Inflammatory macrophage treated with lipopolysaccharide for 1 hour (primary cell): ENCODE measurements at regions not wholly inside any gene's neighbourhood (a gene's known extent, or its start where the extent isn't known, plus 50 kb on each side); places are given as distances from the start of the nearest gene placed in this dataset.

Experiments used
- DNase-seq, 2 donors: peaks; one replicate each; pipeline ENCODE4 v3.0.0-alpha.2; 2020 to 2022

DNA sequence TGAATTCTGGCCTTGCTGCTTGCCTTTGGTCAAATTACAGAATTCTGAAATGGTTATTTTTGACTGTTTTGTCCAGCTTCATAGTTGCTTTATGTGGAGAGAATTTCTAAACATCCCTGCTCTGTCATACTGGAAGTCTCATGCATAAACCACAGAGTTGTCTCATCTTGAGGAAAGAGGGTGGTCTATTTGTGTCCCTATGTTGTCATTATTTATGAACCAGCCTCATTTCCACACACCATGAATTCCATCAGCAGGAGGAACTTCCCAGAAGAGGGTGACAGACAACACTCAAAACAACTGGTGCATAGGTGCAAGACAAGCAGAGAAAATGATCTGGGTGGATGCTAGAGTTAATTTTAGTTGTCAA, 525.8 kb upstream of the GOT2 start:
- DNase-seq = peak; percentile 83 to 95

DNA sequence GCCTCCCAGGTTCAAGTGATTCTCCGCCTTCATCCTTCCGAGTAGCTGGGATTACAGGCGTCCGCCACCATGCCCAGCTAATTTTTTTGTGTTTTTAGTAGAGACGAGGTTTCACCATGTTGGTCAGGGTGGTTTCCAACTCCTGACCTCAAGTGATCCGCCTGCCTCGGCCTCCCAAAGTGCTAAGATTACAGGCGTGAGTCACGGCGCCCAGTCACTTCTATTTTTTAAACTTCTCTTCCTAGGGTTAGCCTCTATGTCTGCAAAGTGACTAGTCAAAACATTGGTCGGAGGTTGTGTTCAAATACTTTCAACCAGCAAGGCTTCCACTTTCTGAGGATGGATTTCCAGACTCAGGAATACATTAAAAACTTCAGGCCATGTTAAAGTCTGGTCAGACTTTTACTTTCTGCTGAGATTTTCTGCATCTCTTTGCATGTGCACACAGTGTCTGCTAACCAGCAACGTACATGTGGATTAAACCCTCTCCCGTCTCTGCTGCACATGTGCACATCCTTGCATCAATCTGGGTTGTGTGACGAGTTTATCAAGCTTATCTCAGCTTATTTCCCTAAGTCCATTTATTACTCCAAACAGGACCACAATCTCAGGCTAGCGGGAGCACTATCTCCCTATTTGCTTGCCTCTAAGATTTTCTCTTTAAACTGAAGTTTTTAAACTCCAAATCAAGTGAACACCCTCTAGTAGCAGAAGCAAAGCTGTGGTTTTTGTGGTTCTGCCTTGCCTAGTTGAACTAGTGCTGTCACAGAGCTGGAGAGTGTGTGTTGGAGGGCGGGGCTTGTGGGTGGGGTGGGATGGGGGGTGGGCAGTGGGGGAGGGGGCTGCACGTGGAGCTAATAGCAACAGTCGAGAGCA, 525.2 kb upstream of the GOT2 start:
- peak; percentile 69 to 82 for DNase-seq

DNA sequence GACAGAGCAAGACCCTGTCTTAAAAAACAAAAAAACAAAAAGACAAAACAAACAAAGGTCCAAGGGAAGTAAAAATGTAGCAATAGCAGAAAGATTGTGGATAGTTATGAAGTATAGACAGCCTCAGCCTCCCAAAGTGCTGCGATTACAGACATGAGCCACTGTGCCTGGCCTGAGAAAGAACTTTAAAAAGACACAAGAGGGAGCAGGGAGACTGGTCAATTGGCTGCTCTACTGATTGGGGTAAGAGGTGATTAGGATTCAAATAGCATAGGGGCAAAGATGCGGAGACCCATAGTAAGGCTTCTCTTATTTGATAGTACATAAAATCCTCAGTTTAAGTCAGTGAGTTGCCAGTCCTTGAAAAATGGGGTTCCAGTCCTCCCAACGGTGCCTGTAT, 518.2 kb upstream of the GOT2 start:
- DNase-seq = no peak

DNA sequence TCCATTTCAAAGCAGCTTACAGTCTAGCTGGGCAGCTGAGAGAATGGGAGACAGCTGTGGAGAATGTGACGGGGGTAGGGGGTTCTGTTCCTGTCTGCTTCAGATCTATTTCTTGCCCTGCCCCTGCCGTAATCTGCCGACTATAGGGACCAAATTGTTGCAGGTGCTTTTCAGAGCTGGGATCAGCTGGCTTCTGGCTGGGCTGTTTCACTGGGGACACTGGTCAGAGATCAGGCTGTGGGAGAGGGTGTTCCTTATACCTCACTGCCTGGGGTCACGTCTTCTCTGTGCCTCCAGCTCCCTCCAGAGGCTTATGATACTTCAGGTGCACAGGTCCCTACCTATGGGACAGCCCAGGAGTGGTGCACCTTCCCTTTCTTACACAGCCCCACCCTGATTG, 514.9 kb upstream of the GOT2 start:
- no peak for DNase-seq

DNA sequence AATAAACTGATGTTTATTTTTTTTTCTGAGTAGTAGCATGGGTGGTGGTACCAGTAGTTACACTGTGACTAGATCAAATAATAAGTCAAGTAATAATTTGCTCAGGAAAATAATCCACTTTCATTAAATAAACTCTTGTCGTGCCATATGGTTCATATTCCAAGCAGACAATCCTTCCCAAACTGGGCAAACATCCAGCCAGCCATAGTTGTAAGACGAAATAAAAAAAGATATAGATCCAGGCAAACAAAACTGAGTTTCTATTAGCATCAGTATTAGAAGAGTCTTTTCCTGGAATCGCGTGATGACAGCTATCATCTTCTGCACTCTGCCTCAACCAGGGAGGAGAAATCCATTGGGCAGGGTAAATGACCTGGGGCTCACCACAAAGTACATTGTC, 508.4 kb upstream of the GOT2 start:
- DNase-seq = no peak

DNA sequence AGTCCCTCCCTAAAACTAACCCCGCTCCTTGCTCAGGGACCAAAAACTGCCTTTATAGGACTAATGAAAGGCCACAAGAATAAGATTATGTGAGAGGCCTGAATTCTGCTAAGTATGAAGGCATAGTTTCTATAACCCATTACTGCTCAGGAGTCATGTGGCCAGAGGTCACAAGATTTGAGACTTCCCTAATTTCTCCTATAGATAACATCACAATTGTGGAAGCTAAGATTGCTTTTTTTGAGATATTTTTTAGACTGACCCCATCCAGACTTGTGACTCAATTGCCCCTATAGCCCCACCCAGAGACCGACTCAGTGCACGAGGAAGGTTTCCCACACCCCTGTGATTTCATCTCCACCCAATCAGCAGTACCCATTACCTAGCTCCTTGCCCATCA, 504.1 kb upstream of the GOT2 start:
- peak; percentile 14 to 49 for DNase-seq

DNA sequence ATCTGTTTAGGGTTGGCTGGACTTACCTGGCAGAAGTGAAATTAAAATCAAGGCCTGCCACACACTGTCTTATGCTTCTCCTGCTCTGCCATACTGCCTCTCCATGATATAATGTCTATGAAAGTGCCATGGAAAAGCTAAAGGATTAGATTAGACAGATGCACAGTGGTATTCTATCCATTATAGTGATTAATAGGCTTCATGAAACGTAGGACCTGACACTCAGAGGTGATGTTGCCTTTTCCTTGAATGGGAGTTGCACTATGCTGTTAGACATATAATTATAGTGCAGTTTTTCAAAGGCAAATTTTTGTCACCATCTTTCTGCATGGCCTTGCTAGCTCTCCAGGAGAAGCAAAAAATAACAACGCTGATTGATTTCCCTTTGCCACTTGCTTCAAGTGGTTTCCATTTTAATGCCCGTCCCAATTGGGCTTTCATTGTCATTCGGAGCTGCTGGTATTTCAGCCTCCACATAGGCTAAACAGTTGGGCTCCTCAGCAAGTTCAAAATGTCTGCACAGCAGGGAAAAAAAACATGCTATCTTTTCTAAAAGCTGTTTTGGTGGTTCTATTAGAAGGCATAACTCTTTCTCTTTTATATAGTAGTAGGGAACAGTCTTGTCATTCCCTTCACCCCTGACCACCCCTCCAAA, 502.8 kb upstream of the GOT2 start:
- DNase-seq = no peak

DNA sequence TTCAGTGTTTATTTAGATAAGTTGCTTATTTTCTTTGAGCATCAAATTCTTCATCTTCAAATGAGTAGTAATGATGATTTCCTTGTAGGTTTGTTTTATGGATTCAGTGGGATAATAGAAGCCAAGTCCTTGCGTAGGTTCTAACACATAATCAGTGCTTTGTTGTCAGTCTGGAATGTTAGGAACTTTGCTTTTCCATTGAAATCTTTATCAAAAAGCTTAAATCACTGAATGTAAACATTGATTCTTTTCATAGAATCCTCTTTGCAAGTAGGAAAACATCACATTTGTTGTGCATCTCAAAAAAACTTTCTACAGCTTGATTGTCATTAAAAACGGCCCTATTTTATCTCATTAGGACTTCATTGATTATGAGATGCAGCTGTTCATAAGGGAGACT, 490.3 kb upstream of the GOT2 start:
- no peak for DNase-seq

DNA sequence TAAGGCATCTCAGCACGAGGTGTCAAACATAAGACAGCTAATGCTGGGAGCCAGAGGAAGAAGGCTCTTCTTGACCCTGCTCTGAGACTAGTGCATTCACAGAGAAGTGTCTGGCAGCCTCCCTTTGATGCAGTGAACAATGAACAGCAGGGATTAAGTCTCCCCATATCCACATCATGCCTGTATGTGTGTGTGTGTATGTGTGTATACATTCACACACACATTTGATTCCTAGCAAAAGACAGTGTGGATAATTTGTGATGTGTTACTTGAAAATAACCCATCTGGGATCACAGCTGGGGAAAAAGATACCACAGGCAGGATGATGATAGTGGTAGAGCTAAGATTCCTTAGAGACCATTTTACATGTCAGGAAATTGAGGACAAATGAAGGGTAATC, 485.9 kb upstream of the GOT2 start:
- no peak for DNase-seq

DNA sequence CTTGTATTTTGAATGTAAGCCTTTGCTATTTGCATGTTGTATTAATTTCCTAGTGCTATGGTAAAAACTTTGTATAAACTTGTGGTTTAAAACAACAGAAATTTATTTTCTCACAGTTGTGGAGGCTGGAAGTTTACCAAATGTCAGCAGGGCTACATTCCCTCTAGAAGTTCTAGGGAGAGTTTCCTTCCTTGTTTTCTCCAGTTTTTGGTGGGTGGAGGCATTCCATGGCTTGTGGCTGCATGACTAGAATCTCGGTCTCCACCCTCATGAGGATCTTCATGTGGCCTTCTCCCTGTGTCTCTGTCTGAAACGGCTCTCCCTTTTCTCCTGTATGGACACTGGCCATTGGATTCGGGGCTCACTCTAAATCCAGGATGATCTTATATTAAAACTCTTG, 482.2 kb upstream of the GOT2 start:
- no peak for DNase-seq

DNA sequence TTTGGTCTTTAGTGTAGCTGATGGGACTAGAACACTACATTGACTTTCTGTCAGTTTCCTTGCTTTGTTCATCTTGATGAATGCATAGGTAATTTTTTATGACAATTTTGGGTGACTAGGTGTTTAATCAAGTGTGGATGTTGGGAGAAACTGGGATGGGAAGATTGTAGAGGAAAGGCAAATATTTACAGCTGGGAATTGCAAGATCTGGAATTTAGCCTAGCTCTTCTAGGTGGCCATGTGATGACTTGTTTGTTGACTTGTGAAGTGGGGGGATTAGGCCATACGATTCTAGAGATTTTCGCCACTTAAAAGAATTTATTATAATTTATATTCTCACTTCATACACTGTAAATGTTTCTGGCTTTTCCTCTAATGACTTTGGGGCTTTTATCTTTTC, 480.3 kb upstream of the GOT2 start:
- DNase-seq = no peak

DNA sequence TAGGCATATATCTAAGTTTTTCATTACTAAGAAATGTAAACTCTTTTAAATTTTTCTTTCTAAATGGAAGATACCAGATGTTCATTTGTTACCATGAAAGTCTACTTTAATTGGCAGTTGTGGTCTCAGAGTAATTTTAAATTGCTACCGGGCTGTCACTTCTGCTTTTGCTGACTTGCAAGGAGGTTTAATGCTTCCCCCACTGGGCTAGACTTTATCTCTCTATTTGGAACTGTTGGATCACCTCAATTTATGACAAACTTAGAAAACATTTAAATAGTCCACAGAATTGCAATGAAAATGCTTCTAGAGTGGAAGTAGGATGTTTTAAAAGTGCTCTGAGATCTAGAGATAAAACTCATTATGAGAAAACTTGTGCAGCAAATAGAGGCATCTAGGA, 479.8 kb upstream of the GOT2 start:
- no peak for DNase-seq

DNA sequence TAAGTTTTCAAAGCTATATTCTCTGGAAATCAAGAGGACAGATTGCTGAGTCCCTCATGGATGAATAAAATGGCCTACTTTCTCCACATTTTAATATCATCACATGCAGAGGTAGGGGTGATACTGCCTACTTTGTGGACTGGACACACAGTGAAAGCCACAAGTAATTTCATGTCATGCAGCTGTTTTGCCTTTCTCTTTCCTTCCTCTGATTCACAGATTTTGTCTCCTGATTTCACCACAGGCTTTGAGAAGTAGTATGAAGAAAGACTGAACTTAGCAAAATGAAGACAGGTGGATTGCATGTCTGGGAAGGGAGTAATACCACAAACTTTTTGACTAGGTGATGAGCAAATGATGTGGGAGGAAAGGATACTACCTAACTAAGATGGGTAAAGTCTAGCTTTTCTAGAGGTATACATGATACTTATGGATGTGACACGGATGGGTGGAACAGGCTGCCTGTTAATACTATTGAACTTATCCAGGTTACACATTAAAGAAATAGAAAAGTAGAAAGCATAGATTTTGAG, 478.4 kb upstream of the GOT2 start:
- DNase-seq = no peak

DNA sequence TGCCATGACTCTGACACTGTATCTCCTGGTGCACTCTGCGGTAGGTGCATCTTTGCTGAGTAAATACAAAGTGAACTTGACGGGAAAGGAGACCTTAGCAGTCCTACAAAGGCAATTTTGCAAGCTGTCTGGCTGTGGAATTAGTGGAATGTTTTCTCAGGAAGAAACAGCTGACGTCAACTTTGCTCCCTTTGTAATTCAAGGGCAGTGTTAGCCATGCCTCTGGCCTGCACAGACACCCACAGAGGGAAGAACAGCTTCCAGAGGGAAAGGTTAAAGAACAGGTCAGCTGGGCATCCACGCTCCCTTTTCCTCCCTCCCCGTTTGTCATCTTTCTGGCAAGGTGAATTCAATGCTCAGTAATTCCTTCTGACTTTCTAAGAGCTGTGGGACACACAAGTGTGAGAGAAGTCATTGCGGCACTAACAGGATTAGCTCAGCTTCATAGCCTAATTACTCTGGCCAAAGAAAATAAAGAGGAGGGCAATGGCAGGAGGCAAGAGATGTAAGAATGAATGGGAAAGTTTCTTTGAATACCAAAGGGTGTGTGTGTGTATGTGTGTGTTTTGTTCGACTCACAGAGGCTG, 476.9 kb upstream of the GOT2 start:
- DNase-seq = no peak

DNA sequence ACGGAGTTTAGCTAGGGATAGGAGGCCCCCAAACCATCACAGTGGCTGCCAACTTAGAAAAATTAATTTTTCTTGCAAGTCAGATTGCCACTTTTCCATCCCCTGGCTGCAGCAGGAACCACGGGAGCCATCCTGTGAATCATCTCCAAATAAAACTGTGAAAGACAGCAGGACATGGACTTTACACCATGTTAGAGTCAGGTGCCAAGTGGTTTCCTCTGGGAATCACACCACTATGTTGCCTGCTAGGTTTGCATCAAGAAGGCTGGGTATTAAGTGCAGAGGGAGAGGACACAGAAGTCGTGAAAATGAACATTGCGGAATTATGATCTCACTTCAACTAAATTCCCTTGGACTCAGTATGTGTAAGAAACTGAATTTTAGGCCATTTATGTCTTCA, 471.3 kb upstream of the GOT2 start:
- DNase-seq = no peak

DNA sequence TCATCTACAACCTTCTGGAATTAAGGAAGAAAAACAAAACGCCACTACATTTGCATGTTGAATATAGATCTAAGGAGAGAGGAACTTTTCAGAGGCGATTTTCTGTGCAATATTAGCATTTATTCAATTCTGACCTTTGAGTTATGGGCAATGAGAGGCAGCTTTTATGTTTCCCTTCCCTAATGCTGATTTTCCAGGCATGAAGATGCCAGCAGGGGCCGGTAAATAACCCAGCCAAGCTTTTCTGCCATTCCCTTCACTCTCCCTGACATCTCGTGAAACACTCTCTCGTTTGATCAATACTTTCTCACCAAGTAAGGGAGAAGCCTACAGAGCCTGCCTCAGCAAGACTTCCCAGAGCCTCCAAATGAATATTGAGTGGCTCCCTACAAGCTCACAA, 470.5 kb upstream of the GOT2 start:
- DNase-seq = no peak

DNA sequence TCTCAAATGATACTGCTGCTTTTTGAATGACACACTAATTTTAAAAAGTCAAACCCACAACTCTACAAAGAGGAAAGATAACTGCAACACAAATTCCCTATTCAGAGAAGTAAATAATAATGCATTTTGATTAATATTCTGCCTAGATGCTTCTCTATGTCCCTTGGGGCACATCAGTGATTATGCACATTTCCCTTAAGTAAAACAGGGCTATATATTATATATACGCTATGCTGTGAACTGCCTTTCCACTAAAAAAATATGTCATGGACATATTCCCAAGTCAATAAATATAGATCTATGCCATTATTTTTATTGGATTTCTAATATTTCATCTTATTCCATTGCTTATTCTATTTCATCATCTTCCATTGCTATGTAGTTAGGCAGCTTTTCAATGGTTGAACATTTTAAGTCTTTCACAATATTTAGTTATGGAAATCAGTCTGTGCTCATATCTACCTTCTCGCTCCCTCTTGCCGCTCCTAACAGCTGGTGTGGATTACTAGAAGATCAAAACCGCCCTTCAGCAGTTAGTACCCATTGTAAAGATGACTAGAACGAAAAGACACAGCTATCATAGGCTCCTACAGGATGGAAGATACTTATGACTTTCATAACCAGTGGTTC, 468.2 kb upstream of the GOT2 start:
- no peak for DNase-seq

DNA sequence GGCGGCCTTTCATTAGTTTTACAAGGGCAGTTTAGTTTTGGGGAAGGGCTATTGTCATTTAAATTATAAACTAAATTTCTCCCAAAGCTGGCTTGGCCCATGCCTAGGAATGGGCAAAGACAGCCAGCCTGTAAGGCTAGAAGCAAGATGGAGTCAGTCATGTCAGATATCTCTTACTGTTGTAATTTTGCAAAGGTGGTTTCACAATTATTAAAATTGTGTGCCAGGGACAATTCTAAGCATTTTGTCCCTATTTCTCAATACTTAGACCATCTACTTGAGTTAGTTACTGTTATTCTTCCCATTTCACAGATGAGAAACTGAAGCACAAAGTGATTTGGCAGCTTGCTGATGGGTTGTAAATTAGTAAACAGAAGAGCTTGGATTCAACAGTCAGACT, 467.7 kb upstream of the GOT2 start:
- DNase-seq = no peak

DNA sequence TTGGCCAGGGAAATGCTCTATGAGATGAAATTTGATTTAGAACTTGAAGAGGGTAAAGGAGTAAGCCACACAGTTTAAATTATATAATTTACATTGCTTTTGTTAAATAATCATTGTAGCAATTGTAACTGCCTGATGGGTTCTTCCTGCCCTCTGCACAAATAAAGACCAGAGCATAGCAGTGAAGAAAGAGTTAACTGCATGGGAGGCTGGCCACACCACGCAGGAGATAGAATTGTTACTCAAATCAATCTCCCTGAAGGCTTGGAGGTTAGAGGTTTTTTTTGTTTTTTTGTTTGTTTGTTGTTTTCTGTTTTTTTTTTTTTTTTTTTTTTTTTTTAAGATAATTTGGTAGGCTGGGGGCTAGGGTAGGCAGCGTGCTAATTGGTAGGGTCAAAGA, 467.0 kb upstream of the GOT2 start:
- DNase-seq = no peak

DNA sequence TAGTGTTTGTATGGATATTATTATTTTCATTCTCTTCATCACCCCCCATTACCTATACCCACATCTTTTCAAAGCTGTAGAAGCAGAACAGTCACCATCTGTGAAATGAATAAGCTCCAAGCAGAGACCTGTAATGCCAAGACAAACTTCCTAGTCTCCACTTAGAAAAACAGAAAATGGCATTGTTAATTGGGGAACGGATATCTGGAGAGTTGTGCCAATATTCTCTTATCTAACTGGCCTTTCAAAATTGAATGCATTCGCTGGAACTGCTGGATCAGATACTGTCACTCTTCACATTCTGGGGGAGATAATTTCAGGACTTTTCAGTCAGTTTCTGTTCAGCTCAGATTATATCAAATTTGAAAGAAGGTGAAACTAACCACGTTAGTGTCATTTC, 464.4 kb upstream of the GOT2 start:
- DNase-seq = no peak

DNA sequence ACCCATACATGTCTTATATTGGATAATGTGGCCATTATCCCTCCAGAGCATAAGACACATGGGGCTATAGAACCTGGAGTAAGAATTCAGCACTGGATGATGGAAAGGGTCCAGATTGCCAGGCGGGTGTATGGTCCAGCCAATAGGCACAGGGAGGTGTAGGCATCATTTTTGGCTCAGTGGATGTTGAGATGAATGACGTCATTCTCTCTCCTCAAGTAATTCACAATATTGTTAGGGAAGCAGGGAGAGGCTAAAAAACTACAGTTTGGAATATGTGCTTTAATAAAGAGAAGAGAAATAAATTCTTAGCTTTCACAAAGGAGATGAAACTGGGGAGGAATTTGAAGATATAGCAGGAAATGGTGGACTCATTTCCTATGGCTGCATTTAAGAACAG, 461.1 kb upstream of the GOT2 start:
- no peak for DNase-seq

DNA sequence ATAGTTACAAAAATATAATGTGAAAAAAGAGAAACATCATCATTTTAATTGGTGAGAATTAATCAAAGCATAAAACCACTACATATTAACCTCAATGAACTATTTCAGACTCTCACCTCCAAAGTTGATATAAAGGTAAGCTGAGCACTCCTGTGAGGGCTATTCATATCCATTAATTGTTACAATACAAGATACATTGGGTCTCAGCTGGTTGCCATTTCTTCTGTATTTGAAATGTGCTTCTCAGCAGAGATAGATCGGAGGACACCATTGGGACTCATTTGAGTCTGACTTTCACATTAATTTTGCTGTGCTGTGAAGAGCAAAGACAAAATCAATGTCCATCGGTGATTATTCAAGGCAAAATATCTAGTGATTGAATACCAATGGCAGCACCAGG, 459.5 kb upstream of the GOT2 start:
- no peak for DNase-seq

DNA sequence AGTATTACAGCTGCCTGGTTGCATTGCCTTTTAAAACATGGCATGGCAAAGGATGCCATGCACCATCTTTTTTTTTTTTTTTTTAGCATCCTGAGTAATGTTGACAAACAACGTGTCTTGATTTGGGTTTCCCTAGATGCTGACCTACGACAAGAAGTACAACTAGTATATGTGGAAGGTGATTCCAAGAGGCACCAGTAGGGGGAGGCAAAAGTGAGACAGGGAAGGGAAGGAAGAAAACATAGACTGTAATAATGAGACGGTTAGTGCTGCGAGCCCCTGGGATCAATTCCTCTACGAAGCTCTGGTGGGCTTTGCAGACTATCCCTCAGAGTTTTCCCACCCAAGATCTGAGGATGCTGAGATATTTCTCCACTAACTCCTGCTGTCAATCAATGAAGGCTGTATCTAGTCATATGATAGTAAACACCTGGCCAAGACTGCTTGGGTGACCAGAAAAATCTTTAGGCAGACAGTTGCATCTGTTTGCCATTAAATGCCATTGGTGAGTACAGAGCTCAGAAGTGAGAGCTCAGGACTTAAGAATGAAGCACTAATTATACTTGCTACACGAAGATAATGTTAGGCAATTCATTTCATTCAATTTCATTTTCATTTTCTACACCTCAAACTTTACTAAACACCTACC, 458.6 kb upstream of the GOT2 start:
- DNase-seq = peak; percentile 8 to 79
